WTC11 (cell line): ENCODE measurements at regions not wholly inside any gene's neighbourhood (a gene's known extent, or its start where the extent isn't known, plus 50 kb on each side); places are given as distances from the start of the nearest gene placed in this dataset.

Experiments
- TEAD1 ChIP-seq: sonication (generic); formaldehyde crosslinking; IDR thresholded peaks from 2 replicates; pipeline ENCODE4 v1.8.0; 2022; ENCODE audit warnings: mild to moderate bottlenecking, missing genetic modification reagents
- ZNF423 ChIP-seq: fragments of 250-450 bp; sonication (Bioruptor Pico); IDR thresholded peaks from 2 replicates; pipeline ENCODE4 v2.1.2; 2022; ENCODE audit warnings: mild to moderate bottlenecking, moderate library complexity
- TF ChIP-seq, protein P1 (sequence below): fragments of 200-600 bp; IDR thresholded peaks from 2 replicates; pipeline ENCODE4 v1.8.0; 2022; ENCODE audit warnings: antibody characterized with exemption

DNA sequence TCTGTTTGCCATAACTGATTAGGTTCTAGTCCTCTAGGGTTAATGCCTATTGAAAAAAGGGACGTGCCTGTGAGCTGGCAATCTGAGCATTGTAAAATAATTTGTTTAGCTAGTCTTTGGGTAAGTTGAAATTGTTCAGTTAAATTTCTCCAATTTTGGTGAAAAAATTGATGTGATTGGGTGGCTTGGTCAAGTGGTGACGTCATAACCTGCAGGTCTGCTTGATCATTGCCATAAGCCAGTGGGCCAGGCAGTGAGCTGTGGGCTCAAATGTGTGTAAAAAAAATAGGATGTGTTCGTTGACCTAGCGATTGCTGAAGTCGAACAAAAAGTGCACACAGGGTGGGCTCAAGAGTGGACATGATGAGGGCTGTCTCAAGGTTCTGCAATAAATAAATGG is 193.3 kb downstream of the ZC4H2 start:
- TF ChIP-seq, protein P1, sequence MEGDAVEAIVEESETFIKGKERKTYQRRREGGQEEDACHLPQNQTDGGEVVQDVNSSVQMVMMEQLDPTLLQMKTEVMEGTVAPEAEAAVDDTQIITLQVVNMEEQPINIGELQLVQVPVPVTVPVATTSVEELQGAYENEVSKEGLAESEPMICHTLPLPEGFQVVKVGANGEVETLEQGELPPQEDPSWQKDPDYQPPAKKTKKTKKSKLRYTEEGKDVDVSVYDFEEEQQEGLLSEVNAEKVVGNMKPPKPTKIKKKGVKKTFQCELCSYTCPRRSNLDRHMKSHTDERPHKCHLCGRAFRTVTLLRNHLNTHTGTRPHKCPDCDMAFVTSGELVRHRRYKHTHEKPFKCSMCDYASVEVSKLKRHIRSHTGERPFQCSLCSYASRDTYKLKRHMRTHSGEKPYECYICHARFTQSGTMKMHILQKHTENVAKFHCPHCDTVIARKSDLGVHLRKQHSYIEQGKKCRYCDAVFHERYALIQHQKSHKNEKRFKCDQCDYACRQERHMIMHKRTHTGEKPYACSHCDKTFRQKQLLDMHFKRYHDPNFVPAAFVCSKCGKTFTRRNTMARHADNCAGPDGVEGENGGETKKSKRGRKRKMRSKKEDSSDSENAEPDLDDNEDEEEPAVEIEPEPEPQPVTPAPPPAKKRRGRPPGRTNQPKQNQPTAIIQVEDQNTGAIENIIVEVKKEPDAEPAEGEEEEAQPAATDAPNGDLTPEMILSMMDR = no peak
- TF ChIP-seq ZNF423 (no peak), TEAD1 (CRISPR knock-in tag) (no peak)
